HCT116 (cell line): ENCODE measurements at regions not wholly inside any gene's neighbourhood (a gene's known extent, or its start where the extent isn't known, plus 50 kb on each side); places are given as distances from the start of the nearest gene placed in this dataset.

ENCODE experiments used
- ATF3 ChIP-seq: IDR thresholded peaks from 2 replicates; pipeline ENCODE4 v1.6.1; 2012
- CEBPB ChIP-seq: IDR thresholded peaks from 2 replicates; pipeline ENCODE4 v1.6.1; 2012; ENCODE audit warnings: low read depth
- EZH2 ChIP-seq: fragments of 200-600 bp; sonication (generic); IDR thresholded peaks from 2 replicates; pipeline ENCODE4 v1.6.1; 2017; ENCODE audit warnings: antibody characterized with exemption, mixed run types
- EZH2phosphoT487 ChIP-seq: fragments of 200-600 bp; IDR thresholded peaks from 2 replicates; pipeline ENCODE4 v1.6.1; 2018; ENCODE audit warnings: antibody characterized with exemption, borderline replicate concordance
- JUND ChIP-seq: IDR thresholded peaks from 2 replicates; pipeline ENCODE4 v1.6.1; 2012
- POLR2A ChIP-seq: IDR thresholded peaks from 2 replicates; pipeline ENCODE4 v1.7.0; 2011; ENCODE audit warnings: borderline replicate concordance; ENCODE audit not compliant: insufficient read depth, insufficient read length; ENCODE audit errors: extremely low read depth
- POLR2AphosphoS5 ChIP-seq: IDR thresholded peaks from 2 replicates; pipeline ENCODE4 v1.6.1; 2011; ENCODE audit warnings: mild to moderate bottlenecking, low read depth, low read length, moderate library complexity
- SIN3A ChIP-seq: IDR thresholded peaks from 2 replicates; pipeline ENCODE4 v1.6.1; 2012; ENCODE audit warnings: low read depth
- SP1 ChIP-seq: IDR thresholded peaks from 2 replicates; pipeline ENCODE4 v1.6.1; 2012; ENCODE audit warnings: low read depth
- SRF ChIP-seq: IDR thresholded peaks from 2 replicates; pipeline ENCODE4 v1.6.1; 2012; ENCODE audit warnings: low read depth
- TCF7L2 ChIP-seq: IDR thresholded peaks from 2 replicates; pipeline ENCODE4 v1.7.0; 2011; ENCODE audit warnings: borderline replicate concordance, inconsistent platforms; ENCODE audit not compliant: insufficient read depth, insufficient read length; ENCODE audit errors: extremely low read depth
- YY1 ChIP-seq: IDR thresholded peaks from 2 replicates; pipeline ENCODE4 v1.6.1; 2011; ENCODE audit warnings: low read length, low read depth, moderate library complexity, mild to moderate bottlenecking; ENCODE audit not compliant: insufficient replicate concordance; ENCODE audit errors: extremely low read depth
- TF ChIP-seq, protein P1 (sequence below), 3 experiments: fragments of 200-600 bp in 1 of 3; sonication (generic) in 1 of 3; IDR thresholded peaks in 2 of 3; conservative IDR thresholded peaks in 1 of 3; 2 replicates each; pipeline ENCODE4 v1.5.1; 2012 to 2017; ENCODE audit warnings: low read depth in 2 of 3, low read length in 2 of 3, antibody characterized with exemption in 1 of 3, borderline replicate concordance in 1 of 3, control low read depth in 1 of 3, mild to moderate bottlenecking in 1 of 3, mixed read lengths in 1 of 3, mixed run types in 1 of 3, moderate library complexity in 1 of 3; ENCODE audit not compliant: insufficient read depth in 1 of 3

DNA sequence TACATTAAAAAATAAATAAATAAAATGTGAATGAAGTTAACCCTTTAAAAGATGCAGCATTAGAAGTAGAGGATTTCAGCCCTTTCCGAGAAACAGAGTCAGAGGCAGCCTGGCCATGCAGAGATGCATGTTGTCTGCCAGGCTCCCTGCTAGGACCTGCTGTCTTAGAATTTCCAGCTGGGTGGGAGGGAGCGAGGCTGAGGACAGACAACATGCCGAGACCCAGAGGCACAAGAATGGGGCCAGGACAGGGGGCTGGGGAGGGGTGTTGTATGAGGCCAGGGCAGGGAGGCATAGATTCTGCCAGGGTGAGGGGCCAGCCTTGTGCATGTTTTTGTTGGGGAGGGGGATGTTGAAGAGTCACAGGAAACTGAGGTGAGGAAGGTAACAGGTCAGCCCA, 68.6 kb upstream of the NEURL1B start:
- TF ChIP-seq ATF3 (no peak), SIN3A (no peak), SRF (no peak), CEBPB (no peak), SP1 (no peak), EZH2phosphoT487 (no peak), POLR2AphosphoS5 (no peak), EZH2 (no peak), JUND (no peak), POLR2A (no peak), TCF7L2 (no peak), YY1 (no peak)
- TF ChIP-seq, protein P1, sequence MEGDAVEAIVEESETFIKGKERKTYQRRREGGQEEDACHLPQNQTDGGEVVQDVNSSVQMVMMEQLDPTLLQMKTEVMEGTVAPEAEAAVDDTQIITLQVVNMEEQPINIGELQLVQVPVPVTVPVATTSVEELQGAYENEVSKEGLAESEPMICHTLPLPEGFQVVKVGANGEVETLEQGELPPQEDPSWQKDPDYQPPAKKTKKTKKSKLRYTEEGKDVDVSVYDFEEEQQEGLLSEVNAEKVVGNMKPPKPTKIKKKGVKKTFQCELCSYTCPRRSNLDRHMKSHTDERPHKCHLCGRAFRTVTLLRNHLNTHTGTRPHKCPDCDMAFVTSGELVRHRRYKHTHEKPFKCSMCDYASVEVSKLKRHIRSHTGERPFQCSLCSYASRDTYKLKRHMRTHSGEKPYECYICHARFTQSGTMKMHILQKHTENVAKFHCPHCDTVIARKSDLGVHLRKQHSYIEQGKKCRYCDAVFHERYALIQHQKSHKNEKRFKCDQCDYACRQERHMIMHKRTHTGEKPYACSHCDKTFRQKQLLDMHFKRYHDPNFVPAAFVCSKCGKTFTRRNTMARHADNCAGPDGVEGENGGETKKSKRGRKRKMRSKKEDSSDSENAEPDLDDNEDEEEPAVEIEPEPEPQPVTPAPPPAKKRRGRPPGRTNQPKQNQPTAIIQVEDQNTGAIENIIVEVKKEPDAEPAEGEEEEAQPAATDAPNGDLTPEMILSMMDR (IDR thresholded peaks at IDR 0.05 in 2 of 3, conservative IDR thresholded peaks at IDR 0.05 in 1 of 3; ENCODE audit: borderline replicate concordance in 1 of 3, insufficient read depth in 1 of 3, low read depth in 2 of 3, low read length in 2 of 3) = no peak
